ENCODE measurements at regions not wholly inside any gene's neighbourhood (a gene's known extent, or its start where the extent isn't known, plus 50 kb on each side); places are given as distances from the start of the nearest gene placed in this dataset.
A peak's percentile ranks its signal among the peaks of the same experiment; 100 is the strongest.
"Not testable (repeated sequence)": the region's sequence is repeated elsewhere in the genome, so short reads cannot be mapped to it uniquely, and the experiment has no call there.

- DNase-seq, result no peak
Measured at GRCh38 chrX:15114743-15115566, 154.9 kb downstream of the ASB9 start.

- no peak for DNase-seq
Measured at GRCh38 chrX:15107367-15107988, 162.4 kb downstream of the ASB9 start.

GRCh38 chrX:15098505-15098904, 171.4 kb downstream of the ASB9 start:
- no peak for DNase-seq

GRCh38 chrX:15087747-15088146, 182.1 kb downstream of the ASB9 start:
- no peak for DNase-seq

GRCh38 chrX:15073313-15073712, 196.6 kb downstream of the ASB9 start:
- DNase-seq, result no peak

- DNase-seq, result no peak
Measured at GRCh38 chrX:15072880-15073279, 197.0 kb downstream of the ASB9 start.

GRCh38 chrX:15072259-15072658, 197.6 kb downstream of the ASB9 start:
- no peak for DNase-seq

GRCh38 chrX:15059474-15059873, 186.3 kb downstream of the MOSPD2 start:
- DNase-seq, result no peak

GRCh38 chrX:15056044-15056443, 182.8 kb downstream of the MOSPD2 start:
- DNase-seq, result no peak

GRCh38 chrX:15055146-15055930, 182.1 kb downstream of the MOSPD2 start:
- no peak for DNase-seq

- no peak for DNase-seq
Measured at GRCh38 chrX:15050395-15050794, 177.2 kb downstream of the MOSPD2 start.

GRCh38 chrX:15043538-15043937, 170.3 kb downstream of the MOSPD2 start:
- no peak for DNase-seq

- DNase-seq, result no peak
Measured at GRCh38 chrX:15033917-15034316, 160.7 kb downstream of the MOSPD2 start.

GRCh38 chrX:15017491-15017890, 144.3 kb downstream of the MOSPD2 start:
- DNase-seq, result no peak

- no peak for DNase-seq
Measured at GRCh38 chrX:15016051-15016450, 142.8 kb downstream of the MOSPD2 start.

- DNase-seq, result peak; percentile 50 to 87
Measured at GRCh38 chrX:15014281-15014680, 141.1 kb downstream of the MOSPD2 start.

GRCh38 chrX:15013461-15013860, 140.2 kb downstream of the MOSPD2 start:
- peak in 1 of 2 experiments; percentile 30 for DNase-seq

- no peak for DNase-seq
Measured at GRCh38 chrX:14997271-14997670, 124.0 kb downstream of the MOSPD2 start.

GRCh38 chrX:14984425-14984824, 111.2 kb downstream of the MOSPD2 start:
- DNase-seq, result not testable (repeated sequence)

All from NCI-H446 (cell line).